AG20443 (cell line): ENCODE measurements at regions not wholly inside any gene's neighbourhood (a gene's known extent, or its start where the extent isn't known, plus 50 kb on each side); places are given as distances from the start of the nearest gene placed in this dataset.
"Not testable (repeated sequence)": the region's sequence is repeated elsewhere in the genome, so short reads cannot be mapped to it uniquely, and the experiment has no call there.

Source experiments
- DNase-seq: peaks from one replicate; pipeline ENCODE4 v3.0.0; 2012; ENCODE audit warnings: low spot score, mixed read lengths

DNA sequence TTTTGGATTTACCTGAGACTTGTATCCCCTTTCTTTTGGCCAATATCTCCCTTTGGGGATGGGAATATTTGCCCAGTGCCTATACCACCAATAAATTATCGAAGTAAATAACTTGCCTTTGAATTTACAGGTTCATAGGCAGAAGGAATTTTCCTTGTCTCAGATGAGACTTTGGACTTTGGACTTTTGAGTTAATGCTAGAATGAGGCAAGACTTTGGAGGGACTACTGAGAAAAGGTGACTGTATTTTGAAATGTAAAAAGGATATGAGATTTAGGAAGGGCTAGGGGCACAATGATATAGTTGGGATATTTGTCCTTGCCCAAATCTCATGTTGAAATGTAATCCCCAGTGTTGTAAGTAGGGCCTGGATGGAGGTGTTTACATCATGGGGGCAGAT lies 384.5 kb upstream of the GHITM start:
- no peak for DNase-seq

- no peak for DNase-seq
These were observed 379.2 kb upstream of the GHITM start for GRCh38 chr10:83760142-83760541.

DNA sequence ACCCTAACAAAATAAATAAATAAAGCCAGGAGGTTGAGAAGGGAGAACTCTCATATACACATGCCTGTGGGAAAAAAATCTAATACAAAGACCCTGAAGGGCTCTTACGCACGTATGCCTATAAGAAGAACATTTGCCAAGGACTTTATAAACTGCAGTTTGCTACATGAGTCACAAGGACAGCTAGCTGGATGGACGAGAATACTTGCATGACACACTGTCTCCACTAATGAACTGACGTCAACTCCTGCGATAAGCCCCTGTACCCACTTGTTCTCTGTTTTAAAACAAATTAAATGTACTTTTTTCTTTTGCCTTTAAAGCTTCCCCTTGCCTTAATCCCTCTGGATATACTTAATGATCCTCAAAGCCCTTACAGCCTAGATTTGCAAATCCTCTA lies 374.6 kb upstream of the GHITM start:
- DNase-seq: no peak

GRCh38 chr10:83765731-83766130 lies 373.6 kb upstream of the GHITM start:
- DNase-seq: no peak

- DNase-seq: no peak
These were observed 370.0 kb upstream of the GHITM start for GRCh38 chr10:83769281-83769820.

- not testable (repeated sequence) for DNase-seq
These were observed 352.6 kb upstream of the GHITM start for GRCh38 chr10:83786701-83787100.

DNA sequence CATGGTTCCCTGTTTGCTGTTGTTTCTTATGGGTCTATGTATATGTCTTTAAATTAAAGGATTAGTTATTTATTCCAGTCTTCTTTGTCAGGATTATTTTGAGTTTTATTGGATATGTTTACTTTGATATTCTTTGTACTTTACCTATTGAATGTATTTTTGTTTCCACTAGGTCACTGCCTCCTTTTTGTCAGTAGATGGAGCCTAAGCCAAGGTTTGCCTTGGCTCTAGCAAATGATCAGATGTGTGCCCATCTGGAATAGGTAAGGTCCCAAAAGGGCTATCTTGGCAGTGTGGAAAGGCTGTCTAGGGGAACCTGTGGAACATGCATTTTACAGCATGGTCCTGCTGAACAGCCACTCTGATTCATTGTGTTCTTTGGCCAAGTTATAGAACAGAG lies 337.3 kb upstream of the GHITM start:
- DNase-seq: no peak

- DNase-seq: no peak
These were observed 332.6 kb upstream of the GHITM start for GRCh38 chr10:83806717-83807116.

GRCh38 chr10:83809001-83809400 lies 330.3 kb upstream of the GHITM start:
- DNase-seq: no peak

GRCh38 chr10:83816942-83817341 lies 322.4 kb upstream of the GHITM start:
- no peak for DNase-seq

DNA sequence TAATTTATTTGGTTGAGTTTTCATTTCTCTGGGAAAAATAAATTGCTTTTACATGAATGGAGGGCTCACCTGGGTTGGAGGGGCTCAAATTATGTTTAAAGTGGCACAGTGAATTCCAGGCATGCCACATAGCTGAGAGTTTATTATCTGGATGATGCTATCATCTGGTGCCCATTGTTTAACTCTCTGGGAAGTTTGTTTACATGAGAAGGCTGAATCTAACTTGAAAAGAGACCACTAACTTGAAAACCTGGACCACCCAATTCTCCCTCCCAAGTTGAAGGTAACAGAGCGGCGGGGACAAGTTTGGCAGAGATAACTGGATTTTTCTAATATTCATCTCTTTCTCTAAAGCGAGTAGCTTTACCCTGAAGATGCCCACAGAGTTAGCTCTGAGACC lies 321.5 kb upstream of the GHITM start:
- no peak for DNase-seq

DNA sequence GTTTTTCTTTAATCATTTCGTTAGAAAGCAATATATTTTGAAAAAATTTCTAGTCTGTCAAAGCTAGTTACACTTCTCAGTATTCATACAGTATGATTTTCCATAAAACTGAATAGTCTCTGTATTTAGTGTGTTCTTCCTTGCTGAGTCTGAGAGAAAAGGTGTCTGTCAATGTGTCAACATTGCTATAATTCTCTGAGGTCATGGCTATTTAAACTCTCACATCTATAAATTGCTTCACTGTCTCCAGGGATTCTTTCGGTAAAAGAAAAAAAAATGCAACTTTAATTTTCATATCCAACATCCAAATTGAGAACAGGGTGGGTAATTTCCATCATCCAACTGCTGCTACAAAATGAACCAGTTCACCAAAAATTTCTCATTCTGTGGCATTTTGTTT lies 319.7 kb upstream of the GHITM start:
- no peak for DNase-seq

GRCh38 chr10:83820033-83820432 lies 319.3 kb upstream of the GHITM start:
- DNase-seq: no peak

DNA sequence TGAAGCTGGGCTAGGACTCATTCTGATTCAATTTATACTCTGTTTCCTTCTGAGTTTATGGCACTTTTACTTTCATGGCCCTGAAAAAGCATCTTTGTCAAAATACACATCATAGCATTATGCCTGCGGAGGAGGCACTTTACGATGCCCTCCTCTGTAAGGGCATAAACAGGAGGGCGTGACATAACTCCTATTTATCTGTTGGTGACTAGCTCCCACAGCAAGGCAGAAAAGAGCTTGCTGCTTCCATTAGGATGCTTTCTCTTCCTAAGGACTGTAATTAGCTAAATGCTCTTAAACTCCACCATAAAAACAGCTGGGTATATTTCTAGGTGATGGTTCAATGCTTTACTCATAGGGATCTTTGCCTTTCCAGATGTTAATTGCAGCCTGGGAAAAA lies 315.2 kb upstream of the GHITM start:
- no peak for DNase-seq

- DNase-seq: no peak
These were observed 305.2 kb upstream of the GHITM start for GRCh38 chr10:83834096-83834495.

GRCh38 chr10:83835945-83836745 lies 303.2 kb upstream of the GHITM start:
- DNase-seq: no peak

DNA sequence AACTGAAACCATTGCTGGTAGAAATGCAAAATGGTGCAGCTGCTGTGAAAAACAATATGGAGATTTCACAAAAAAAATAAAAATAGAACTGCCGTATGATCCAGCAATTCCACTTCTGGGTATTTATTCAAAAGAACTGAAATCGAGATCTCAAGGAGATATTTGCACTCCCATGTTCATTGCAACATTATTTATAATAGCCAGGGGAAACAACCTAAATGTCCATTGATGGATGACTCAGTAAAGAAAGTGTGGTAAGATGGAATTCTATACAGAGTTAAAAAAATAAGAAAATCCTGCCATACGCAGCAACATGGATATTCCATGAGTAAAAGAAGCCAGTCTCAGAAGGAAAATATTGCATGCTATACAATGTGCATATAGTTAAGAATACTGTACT lies 290.6 kb upstream of the GHITM start:
- no peak for DNase-seq

GRCh38 chr10:83849150-83849549 lies 290.2 kb upstream of the GHITM start:
- no peak for DNase-seq

GRCh38 chr10:83852146-83852545 lies 287.2 kb upstream of the GHITM start:
- no peak for DNase-seq

DNA sequence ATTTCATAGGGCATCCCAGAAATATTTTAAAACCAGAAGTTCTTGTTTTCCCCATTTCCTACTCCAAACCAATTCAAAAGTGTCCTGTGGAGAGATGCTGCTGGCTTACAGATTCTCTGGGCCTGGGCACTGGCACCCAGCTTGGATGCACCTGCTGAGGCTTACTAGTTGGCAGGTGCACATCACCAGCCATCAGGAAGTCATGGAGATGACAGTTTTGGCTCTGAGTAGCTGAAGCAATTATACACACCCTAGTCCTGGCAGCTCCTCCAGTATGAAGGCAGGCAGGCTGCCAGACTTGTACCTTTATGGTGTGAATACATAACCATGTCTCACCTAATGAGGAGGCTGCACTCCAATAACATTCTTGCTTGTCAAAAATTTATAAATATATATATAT lies 276.6 kb upstream of the GHITM start:
- DNase-seq: no peak

DNA sequence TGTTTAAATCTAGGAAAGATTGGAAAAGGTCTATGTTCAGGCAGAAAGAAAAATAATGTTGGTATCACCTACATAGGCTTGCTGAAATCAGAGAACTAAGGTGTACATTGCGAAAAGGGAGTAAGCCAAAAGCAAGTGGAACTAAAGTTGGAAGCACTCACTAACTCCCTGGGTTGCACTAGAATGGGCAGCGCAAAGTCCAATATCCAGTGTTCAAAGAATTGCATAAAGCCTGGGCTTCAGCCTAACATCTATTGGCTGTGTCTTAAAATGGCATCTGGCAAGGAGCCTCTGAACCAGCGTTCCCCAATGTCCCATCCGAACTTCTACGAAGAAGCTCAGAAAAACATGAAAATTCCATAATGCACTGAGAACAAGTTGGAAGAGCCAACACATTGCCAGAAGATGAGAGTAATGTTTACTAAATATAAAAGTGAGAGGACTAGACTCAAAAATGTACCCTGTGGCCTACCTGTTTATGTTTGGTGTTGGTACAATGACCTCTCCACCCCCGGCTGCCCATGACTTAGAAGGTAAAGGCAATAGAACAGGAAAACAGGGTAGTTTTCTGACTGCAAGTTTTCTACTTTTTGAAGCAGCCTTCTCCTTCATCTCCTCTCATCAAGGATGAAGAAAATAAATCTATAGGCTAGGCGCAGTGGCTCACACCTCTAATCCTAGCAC lies 275.9 kb upstream of the GHITM start:
- DNase-seq: no peak

DNA sequence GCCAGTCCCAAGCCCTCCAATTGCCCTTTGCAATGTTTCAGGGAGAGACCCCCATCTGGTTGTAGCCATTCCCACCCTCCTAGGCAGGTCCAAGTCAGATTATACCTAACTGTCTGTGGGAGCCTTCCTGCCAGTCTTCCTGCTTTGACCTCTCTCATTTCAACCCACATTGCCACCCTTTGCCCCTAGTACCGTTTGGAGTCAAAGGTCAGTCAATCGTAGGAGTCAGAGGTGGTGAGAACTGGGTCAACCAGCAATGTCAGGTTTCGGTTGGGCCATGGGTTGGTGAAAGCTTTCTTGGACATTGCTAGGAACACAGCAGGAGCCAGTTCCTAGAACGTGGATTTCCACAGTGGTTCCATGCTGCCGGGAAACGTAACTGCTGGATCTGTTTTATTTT lies 269.4 kb upstream of the GHITM start:
- no peak for DNase-seq
